ENCODE measurements at regions not wholly inside any gene's neighbourhood (a gene's known extent, or its start where the extent isn't known, plus 50 kb on each side); places are given as distances from the start of the nearest gene placed in this dataset.
"Not testable (repeated sequence)": the region's sequence is repeated elsewhere in the genome, so short reads cannot be mapped to it uniquely, and the experiment has no call there.

- TF ChIP-seq EZH2, EZH2phosphoT487 (IDR thresholded peaks at IDR 0.05): not testable (repeated sequence)
- TF ChIP-seq, protein P1, sequence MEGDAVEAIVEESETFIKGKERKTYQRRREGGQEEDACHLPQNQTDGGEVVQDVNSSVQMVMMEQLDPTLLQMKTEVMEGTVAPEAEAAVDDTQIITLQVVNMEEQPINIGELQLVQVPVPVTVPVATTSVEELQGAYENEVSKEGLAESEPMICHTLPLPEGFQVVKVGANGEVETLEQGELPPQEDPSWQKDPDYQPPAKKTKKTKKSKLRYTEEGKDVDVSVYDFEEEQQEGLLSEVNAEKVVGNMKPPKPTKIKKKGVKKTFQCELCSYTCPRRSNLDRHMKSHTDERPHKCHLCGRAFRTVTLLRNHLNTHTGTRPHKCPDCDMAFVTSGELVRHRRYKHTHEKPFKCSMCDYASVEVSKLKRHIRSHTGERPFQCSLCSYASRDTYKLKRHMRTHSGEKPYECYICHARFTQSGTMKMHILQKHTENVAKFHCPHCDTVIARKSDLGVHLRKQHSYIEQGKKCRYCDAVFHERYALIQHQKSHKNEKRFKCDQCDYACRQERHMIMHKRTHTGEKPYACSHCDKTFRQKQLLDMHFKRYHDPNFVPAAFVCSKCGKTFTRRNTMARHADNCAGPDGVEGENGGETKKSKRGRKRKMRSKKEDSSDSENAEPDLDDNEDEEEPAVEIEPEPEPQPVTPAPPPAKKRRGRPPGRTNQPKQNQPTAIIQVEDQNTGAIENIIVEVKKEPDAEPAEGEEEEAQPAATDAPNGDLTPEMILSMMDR (IDR thresholded peaks at IDR 0.05) = not testable (repeated sequence)
Measured at GRCh38 chr20:48127133-48127532, 341.9 kb upstream of the SULF2 start.
